Suppressor macrophage treated with lipopolysaccharide for 1 hour (primary cell): ENCODE measurements at regions not wholly inside any gene's neighbourhood (a gene's known extent, or its start where the extent isn't known, plus 50 kb on each side); places are given as distances from the start of the nearest gene placed in this dataset.
"Not testable (repeated sequence)": the region's sequence is repeated elsewhere in the genome, so short reads cannot be mapped to it uniquely, and the experiment has no call there.

Source experiments
- DNase-seq, 3 donors: peaks; one replicate each; pipeline ENCODE4 v3.0.0-alpha.2; 2020 to 2022

DNA sequence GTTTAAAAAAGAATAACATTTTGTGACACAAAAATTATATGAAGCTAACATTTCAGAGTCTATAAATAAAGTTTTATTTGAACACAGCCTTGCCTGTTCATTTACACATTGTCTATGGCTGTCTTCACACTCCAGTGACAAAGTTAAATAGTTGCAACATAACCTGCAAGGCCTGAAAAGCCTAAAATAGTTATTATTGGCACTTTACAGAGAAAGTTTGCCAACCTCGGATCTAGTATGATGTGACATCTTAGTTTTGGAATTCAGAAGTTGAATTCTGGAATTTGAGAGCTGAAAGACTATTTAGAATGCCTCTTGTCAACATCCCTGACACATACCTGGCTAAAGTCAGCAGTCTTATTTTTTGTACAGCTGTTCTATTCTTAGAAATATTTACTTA lies 68.3 kb downstream of the DYRK2 start:
- no peak for DNase-seq

DNA sequence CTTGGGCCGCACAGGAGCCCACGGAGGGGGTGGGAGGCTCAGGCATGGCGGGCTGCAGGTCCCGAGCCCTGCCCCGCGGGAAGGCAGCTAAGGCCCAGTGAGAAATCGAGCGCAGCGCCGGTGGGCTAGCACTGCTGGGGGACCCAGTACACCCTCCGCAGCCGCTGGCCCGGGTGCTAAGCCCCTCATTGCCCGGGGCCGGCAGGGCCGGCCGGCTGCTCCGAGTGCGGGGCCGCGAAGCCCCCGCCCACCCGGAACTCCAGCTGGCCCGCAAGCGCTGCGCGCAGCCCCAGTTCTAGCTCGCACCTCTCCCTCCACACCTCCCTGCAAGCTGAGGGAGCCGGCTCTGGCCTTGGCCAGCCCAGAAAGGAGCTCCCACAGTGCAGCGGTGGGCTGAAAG lies 70.8 kb downstream of the DYRK2 start:
- not testable (repeated sequence) for DNase-seq

DNA sequence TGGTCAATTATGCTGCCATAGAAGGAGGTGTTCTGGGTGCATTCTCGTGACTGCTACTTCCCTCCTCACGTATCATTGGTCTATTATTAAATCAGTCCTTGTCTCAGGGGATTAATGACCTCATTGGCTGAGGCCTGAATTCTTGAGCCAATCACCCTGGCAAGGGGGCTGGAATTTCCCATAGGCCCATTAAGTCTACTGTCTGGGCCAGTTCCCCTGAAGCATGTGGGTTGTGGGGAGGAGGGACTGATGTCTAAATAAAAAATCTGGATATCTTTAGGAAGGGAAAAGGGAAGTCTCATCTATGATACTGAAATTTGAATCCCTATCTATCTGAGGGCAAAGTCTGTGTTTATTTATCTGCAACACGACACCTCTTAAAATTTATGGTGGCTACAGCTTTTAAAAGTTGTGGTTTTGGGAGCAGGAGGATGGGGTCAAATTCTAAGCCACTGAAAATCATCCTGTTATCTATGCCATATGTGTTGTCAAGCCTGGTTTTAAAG lies 71.9 kb downstream of the DYRK2 start:
- peak; percentile 50 to 54 (median 52) for DNase-seq

DNA sequence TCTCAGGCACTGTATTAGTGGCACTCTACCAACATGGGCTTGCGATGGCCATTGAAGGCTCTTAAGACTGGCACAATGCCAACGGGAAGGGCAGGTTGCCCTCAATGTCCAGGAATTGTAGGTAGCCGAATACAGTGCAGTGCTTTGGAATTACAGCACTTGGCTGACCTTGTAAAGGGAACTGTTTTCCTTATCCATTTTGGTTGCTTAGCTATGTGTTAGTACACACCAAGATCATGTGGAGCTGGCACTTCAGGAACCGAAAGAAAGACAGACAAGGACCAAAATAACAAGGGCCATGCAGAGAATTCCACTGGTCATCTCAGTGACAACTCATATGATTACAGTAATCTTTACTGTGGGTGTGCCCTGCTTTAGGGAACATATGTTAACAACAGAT lies 72.7 kb downstream of the DYRK2 start:
- no peak for DNase-seq

DNA sequence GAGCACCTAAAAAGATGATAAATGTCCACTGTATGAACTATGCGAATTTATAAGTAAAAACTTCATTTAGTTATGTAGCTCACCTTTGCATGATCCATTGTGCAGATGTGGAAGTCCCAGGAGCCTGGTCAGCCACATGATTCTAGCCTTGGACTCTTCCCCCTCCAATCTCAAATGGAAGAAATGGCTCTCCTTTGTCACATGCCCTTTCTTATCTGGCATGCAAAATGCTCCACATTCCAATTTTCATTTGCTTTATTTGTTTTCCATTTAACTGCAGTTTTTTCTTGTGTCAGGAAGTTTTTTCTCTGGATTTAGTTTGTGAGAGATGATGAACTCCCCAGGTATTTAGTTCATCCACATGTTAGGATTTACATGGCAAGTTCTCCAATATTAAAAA lies 73.8 kb downstream of the DYRK2 start:
- DNase-seq, result no peak

DNA sequence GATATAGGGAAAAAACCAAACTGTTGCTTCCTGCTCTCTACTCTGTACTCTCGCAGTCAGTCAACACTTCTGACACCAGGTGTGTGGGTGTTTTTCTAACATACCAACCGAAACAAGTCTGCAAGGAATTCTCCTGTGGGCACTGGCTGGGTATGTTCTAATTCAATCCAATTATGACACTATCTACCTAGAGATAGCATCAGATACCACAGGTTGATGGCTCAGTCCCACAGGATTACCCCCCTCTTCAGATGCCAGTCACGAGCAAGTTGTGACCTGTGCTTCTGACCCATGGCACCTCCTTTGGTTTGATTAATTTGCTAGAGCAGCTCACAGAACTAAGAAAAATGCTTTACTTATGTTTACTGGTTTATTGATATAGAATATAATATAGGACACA lies 78.3 kb downstream of the DYRK2 start:
- DNase-seq, result no peak

DNA sequence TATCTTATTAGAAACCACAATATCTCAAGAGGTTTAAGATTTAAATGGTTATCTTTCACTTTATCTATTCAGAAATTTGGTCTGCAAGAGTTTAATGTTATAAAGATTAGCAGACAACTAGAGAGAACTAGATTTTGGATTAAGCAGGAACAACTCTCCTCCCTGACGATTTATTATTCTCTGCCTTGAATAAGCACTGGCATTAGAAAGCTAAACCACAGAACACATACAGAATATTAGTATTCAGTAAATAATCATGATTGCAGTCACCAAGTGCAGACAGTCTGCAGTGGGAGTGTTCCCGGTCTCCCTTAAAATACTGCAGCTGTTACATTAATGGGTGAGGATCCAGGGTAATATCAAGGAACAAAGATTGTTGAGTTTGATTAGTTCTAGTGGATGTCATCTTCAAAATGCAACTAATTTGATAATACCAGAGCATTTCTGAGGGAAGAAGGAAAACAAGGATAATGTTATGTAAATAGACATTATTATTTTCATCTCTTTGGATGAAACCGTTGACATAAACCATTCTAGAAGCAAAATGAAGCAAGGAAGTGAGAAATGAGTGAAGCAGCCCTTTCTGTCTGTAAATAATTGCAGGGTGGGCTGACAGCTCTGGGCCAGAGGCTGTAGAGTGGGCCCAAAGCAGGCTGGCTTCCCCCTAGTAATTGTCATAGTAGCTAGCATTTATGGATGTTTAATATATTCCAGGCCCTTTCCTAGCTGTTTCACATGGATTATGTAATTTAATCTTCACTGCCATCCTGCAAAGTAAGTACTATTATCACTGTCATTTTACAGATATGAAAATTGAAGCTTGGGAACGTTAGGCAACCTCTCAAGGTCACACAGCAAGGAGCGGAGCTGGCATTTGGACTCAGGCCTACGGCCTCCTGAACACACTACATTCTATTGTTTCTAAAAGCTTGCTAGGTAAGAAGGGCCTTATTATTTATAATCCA lies 79.4 kb downstream of the DYRK2 start:
- no peak for DNase-seq

DNA sequence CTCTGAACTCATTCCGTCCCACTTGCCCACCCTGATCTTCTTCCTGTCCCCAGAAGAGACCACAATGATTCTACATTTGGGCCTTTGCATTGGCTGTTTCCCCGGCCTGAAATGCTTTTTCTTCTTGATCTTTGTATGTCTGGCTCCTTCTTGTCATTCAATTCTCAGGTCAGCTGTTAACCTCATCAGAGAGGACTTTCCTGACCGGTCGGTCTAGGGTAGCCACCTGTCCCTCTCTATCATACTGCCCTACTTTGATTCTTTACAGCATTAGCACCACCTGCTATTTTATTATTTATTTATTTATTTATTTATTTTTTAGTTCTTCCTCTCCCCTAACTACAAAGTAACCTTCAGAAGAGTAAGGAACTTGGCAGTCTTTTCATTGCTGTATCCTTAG lies 84.3 kb downstream of the DYRK2 start:
- DNase-seq, result no peak

DNA sequence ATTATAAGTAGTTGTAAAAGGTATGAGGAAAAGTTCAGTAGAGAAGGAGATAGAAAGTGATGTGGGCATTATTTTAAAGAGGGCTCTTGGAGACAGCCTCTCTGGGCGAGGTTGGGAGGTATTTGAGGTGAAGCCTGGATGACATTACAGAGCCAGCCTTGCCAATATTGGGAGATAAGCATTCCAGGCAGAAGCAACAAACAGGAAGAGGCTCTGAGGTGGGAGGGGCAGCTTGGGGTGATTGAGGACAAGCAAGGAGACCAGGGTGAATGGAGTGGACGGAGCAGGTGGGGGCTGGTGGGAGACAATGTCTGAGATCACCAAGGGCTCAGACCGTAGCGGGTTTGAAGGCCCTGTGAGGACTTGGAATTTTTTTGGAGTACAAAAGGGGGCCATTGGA lies 87.3 kb downstream of the DYRK2 start:
- no peak for DNase-seq

DNA sequence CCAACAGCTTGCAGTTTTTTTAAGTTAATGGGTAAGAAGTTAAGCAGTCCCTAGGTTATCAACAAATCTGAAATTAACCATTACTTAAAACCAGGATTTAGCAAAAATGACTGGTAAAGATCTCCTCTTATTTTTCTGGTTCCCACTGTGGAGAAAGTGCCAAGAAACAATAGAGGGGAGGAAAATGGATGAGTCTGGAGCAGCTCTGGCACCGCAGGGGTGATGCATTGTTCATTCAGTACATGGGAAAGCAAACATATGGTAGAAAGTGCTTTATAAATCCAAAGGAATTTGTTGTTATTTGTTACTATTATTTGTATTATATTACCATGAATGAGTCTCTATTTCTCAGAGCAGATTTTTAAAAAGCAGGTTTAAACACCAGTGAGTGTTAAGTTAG lies 92.2 kb downstream of the DYRK2 start:
- no peak for DNase-seq

DNA sequence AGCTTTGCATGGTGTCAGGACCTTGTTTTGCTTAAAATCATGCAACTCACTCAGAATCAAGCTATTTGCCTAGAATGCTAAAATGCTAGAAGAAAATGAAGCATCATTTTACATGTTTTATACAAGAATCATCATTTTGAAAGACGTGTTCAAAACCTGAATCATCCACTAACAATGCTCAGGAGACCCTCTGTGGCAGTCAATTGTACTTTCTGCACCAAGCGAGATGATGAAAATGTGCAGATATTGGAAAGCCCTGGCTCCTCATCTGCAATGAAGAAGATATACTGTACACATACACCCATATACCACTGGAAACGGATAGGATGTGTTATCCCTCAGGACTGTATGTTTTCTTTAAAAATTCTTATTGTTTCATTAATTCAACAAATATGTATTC lies 92.7 kb downstream of the DYRK2 start:
- no peak for DNase-seq

DNA sequence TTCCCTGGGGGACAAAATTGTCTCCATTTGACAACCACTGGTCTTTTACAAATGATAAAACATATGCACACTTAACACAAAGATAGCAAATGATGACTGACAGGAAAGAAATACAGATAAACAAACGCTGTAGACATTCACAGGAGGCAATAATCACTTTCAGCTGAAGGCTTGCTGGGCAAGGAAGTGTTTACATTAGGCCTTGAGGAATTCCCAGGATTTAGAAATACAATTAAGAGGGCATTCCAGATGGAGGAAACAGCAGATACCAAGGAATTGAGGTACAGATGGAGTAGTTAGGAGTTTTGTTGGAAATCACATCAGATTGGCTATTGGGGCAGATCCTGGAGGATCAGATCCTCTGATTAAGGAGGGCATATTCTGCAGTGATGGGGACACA lies 93.9 kb downstream of the DYRK2 start:
- DNase-seq, result no peak

DNA sequence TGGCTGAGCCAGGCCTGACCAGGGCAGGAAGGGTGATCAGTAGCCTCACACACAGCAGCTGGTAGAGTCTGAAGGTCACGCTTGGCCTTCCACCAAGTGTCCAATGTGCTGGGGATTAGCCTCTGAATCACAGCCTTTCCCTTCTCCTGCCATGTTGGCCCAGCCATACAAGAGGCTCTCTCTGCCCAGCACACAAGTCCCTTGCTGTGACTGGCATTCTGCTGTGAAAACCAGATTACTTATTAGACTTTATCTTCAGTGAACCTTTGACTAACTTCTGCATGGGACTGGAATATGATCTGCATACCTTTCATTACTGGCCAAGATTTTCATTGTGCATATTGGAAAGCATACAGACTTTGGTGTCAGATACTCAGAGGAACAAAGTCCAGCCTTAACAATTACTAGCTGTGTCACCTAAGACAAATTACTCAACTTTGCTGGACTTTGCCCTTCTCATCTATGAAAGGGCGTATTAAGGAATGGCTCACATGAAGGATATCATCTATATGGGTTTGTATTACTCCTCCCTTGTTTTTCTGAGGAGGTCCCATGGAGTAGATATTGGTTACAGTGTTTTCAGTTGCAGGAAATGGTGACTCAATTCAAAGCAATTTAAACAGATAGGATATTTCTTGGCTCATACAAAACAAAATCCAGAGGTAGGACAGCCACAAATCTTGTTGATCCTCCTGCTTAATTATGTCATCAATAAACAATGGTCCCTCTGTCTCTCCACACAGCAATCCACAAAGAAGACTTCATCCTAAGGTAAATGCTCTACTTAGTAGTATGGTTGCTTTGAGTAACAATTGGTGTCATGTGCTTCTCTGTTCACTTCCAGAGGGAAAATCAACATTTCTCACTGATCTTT lies 99.6 kb downstream of the DYRK2 start:
- no peak for DNase-seq

DNA sequence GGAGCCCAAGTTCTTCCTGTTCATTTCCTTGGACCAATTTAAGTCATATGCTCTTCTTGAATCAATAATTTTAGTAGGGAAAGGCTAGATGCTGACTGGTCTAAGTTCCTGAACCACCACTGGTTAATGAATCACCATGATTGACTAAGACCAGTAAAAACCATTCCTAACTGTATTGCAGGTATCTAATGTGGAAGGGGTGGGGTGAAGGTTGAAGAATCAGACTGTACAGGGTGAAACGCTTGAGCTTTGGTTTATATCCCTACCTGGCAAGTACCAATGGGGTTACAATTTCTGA lies 100.1 kb downstream of the DYRK2 start:
- DNase-seq, result no peak

DNA sequence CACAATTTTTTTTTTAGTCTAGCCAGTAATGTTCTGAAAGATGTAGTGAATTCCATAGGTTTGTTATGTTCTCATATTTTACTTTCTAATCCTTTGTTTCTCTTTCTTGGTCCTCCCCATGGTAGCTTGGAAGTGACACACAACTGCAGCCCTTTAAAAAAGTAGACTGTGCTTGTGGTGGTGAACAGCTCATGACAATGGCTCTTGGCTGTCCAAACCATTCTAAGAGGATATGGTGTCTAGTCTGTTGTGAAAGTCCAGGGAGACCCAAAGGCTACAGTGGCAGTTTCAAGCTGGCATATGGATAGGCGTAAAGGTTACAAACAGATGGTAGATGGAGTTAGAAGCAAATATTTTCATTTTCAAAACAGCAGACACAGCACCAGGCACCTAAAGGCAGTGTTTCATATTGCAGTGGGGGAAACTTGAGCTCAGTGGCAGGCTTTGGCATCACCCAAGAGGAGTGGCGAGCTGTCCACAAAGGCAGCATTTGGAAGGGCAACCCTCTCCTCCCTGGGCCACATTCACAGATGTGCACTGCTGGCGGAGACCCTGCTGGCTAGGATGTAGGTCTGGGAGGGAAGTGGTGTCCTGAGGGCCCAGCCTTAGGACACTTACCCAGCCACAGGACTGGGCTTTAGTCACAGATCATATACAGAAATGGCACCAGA lies 102.1 kb downstream of the DYRK2 start:
- no peak for DNase-seq

DNA sequence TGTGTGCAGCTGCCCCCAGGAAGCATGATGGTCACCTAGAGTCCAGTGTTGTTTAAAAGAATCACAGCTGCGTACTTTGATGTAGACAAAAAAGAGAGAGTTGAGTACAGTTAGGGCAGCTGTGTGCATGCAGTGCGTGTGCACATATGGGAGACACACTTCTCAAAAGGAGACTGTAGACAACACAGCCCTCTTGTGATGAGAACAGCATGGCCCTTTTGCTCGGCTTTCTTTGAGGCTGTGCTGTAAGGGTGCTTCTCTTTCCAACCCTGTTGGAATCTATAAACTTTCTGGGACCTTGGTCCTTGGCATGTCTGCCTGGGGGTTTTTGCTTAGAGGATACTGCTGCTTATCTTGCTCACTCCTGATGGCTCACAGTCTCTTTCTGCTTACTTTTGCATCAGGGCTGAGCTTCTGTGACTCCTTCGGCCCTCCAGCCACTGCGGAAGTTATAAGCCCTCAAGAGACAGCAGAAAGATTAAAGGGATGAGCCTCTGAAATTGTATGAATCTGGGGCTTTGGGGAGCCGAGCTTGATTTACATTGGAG lies 102.9 kb downstream of the DYRK2 start:
- DNase-seq, result no peak

DNA sequence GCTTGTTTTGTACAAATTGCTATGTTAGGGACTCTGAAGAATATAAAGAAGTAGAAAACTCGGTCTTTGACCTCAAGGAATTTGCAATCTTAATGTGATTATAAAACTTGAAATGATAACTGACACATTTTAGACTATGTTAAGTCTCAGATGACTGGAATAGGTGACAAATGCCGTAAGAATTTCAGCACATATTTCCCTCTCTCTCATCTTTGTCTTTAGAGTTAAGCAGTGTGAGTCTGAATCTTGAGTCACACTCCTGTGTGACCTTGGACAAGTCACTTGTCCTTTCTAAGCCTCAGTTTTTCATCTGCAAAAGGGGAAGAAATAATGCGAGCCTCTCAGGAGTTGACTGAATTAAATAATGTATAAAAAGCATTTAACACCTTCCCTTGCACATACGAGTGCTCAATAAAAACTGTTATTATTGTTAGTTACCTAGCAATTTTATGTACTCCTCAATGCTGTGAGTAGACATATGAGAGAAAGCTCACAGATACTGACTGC lies 103.7 kb downstream of the DYRK2 start:
- DNase-seq, result no peak

DNA sequence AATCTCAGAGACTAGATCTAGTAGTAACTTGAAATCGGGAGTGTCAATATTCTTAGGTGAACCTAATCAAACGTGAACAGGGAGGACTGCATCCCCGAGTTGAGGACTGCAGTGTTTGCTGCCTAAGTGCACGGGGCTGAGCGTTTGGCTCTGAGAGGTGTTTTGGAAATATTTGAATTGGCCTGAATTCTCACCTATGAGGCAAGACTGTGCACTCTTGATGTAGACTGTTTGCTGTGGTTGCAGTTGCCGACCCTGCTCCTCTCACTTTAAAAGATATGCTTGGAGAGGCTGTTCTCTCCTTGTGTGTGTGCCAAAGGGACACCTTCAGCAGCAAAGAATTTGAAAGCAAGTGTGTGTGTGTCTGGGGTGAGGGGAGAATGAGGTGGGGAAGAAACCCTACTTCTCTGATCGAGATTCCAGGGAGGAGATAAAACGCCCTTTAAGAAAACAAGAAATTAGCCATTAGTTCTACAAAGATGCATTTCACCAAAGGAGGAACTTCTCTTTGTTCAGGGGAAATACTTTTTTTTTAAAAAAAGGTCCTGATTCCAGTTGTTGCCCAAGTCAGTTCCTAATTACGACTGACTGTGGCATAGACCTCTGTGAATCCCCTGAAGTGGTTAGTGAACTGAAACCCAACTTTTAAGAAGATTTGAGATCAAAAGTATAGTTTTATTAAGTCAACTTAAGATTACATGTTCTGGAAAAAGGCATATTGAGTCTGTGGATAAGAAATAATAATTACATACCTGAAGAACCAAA lies 106.6 kb downstream of the DYRK2 start:
- peak; percentile 58 to 74 (median 74) for DNase-seq

DNA sequence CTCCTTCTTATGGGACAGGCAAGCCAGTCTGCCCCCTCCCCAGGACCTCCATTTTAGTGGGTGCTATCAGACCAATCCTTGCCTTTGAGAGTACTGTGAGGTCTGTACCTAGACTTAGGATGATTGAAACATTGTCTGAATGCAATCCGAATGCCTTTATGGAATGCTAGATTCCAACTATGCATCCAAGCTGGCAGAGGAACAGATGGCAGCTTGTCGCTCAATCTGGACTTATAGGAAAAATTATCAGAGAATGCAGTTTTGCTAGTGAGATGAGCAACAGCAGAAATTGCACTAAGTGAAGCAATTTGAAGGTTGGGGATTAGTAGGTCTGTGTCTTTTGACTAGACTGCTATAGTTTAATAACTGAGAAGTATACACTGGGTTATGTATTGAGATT lies 109.1 kb downstream of the DYRK2 start:
- DNase-seq, result no peak

DNA sequence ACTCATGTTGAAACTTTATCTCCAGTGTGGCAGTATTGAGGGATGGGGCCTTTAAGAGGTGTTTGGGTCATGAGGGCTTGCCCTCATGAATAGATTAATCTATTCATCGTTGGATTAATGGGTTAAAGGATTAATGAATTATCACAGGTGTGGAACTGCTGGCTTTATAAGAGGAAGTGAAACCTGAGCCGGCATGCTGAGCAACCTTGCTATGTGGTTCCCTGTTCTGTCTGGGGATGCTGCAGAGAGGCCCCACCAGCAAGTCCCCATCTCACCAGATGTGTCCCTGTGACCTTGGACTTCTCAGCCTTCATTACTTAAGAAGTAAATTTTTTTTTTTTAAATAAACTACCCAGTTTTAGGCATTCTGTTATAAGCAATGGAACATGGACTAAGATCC lies 109.6 kb downstream of the DYRK2 start:
- DNase-seq, result no peak

DNA sequence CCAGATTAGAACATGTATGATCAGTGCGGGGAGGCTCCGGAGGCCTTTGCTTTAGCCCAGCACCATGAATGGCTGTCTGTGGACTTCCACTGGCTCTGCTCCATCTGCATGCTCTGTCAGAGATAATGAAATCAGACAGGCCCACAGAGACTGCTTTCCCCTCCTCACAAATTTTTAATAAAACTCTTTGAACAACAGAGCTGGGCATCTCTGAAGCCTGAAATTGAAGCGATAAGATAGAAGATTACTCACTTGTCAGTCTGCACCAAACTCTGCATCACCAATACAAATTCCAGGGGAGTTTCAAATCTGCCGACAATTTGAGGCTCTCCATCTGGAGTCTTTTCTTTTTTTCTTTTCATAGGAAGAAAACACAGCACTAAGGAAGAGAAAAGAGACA lies 110.0 kb downstream of the DYRK2 start:
- DNase-seq, result no peak

DNA sequence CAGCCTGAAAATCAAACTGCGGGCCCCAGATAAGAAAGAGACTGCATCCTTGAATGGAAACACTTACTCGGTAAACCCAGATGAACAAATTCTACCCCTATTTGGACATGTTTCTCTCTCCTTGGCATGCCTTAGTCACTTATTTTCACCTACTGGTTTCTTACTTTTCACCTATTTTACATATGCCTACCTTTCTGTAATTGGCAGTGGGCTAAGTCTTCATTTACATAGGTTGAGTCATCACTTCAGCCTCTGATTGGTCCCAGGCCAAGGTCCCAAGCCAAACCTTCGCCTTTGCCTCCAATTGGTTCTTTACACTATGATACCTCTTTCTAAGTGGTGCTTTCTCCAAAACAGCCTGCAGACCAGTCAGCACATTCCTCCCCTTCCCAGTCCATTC lies 111.3 kb downstream of the DYRK2 start:
- DNase-seq, result no peak
